HG02759 (cell line): ENCODE measurements at regions not wholly inside any gene's neighbourhood (a gene's known extent, or its start where the extent isn't known, plus 50 kb on each side); places are given as distances from the start of the nearest gene placed in this dataset.

Experiments
- ATAC-seq: cut with Tn5 transposase; IDR thresholded peaks from one replicate; pipeline ENCODE4 v1.9.1; 2021; ENCODE audit warnings: mild to moderate bottlenecking, moderate library complexity; ENCODE audit not compliant: unreplicated experiment

- ATAC-seq: no peak
Measured at GRCh38 chr9:88751781-88752180, 216.8 kb downstream of the NXNL2 start.

GRCh38 chr9:88753691-88754367 is 218.9 kb downstream of the NXNL2 start:
- no peak for ATAC-seq

- no peak for ATAC-seq
Measured at GRCh38 chr9:88754452-88754851, 219.5 kb downstream of the NXNL2 start.

- no peak for ATAC-seq
Measured at GRCh38 chr9:88754886-88755285, 219.9 kb downstream of the NXNL2 start.

GRCh38 chr9:88757406-88758010 is 222.5 kb downstream of the NXNL2 start:
- ATAC-seq: no peak

GRCh38 chr9:88759364-88759763 is 224.4 kb downstream of the NXNL2 start:
- ATAC-seq: no peak

- no peak for ATAC-seq
Measured at GRCh38 chr9:88766778-88767503, 224.3 kb upstream of the S1PR3 start.

GRCh38 chr9:88767504-88767790 is 223.8 kb upstream of the S1PR3 start:
- no peak for ATAC-seq

GRCh38 chr9:88772575-88772974 is 218.7 kb upstream of the S1PR3 start:
- no peak for ATAC-seq

GRCh38 chr9:88773126-88773525 is 218.1 kb upstream of the S1PR3 start:
- ATAC-seq: no peak

- ATAC-seq: no peak
Measured at GRCh38 chr9:88773627-88774244, 217.5 kb upstream of the S1PR3 start.

- no peak for ATAC-seq
Measured at GRCh38 chr9:88775037-88775471, 216.2 kb upstream of the S1PR3 start.

- ATAC-seq: no peak
Measured at GRCh38 chr9:88775559-88775958, 215.7 kb upstream of the S1PR3 start.

- ATAC-seq: no peak
Measured at GRCh38 chr9:88775966-88776365, 215.3 kb upstream of the S1PR3 start.

GRCh38 chr9:88776717-88777497 is 214.4 kb upstream of the S1PR3 start:
- ATAC-seq: no peak

- no peak for ATAC-seq
Measured at GRCh38 chr9:88777498-88778312, 213.6 kb upstream of the S1PR3 start.

- no peak for ATAC-seq
Measured at GRCh38 chr9:88781628-88782391, 209.5 kb upstream of the S1PR3 start.

GRCh38 chr9:88782931-88783710 is 208.1 kb upstream of the S1PR3 start:
- ATAC-seq: no peak

- ATAC-seq: no peak
Measured at GRCh38 chr9:88783711-88784083, 207.6 kb upstream of the S1PR3 start.
